Spleen (tissue), 11 donors: ENCODE measurements at regions not wholly inside any gene's neighbourhood (a gene's known extent, or its start where the extent isn't known, plus 50 kb on each side); places are given as distances from the start of the nearest gene placed in this dataset.

Experiments
- DNase-seq: peaks from one replicate; pipeline ENCODE4 v3.0.0-alpha.2; 2020
- H3K27ac ChIP-seq, 8 donors: fragments of 200-600 bp; sonication (generic) in 7 of 8; 1 replicate in 4 of 8; 2 replicates in 4 of 8; pipeline versions ENCODE4 v1.5.0 to v1.8.0; 2016 to 2021; ENCODE audit warnings: inconsistent platforms in 4 of 8, mild to moderate bottlenecking in 4 of 8, moderate library complexity in 1 of 8
- H3K27me3 ChIP-seq, 7 donors: fragments of 200-600 bp; sonication (generic) in 6 of 7; replicated peaks in 1 of 7; 1 replicate in 4 of 7; 2 replicates in 3 of 7; pipeline versions ENCODE4 v1.5.0 to v1.8.0; 2016 to 2021; ENCODE audit warnings: inconsistent platforms in 3 of 7, mild to moderate bottlenecking in 1 of 7
- H3K36me3 ChIP-seq, 6 donors: fragments of 200-600 bp; sonication (generic) in 5 of 6; 1 replicate in 4 of 6; 2 replicates in 2 of 6; pipeline versions ENCODE4 v1.5.0 to v1.8.0; 2016 to 2021; ENCODE audit warnings: inconsistent platforms in 2 of 6
- H3K4me1 ChIP-seq, 6 donors: fragments of 200-600 bp; sonication (generic) in 5 of 6; 1 replicate in 3 of 6; 2 replicates in 3 of 6; pipeline versions ENCODE4 v1.5.0 to v1.8.0; 2016 to 2021; ENCODE audit warnings: inconsistent platforms in 3 of 6
- H3K4me3 ChIP-seq, 8 donors: fragments of 200-600 bp; sonication (generic) in 7 of 8; 1 replicate in 4 of 8; 2 replicates in 4 of 8; pipeline versions ENCODE4 v1.5.0 to v1.8.0; 2016 to 2021; ENCODE audit warnings: inconsistent platforms in 4 of 8, mild to moderate bottlenecking in 4 of 8, moderate library complexity in 2 of 8
- H3K9me3 ChIP-seq, 8 donors: fragments of 200-600 bp; sonication (generic) in 7 of 8; 1 replicate in 4 of 8; 2 replicates in 4 of 8; pipeline versions ENCODE4 v1.5.0 to v1.8.0; 2016 to 2021; ENCODE audit warnings: inconsistent platforms in 4 of 8
- POLR2A ChIP-seq, 3 donors: fragments of 450-650 bp; IDR thresholded peaks; one replicate each; pipeline ENCODE4 v1.5.1; 2017; ENCODE audit warnings: antibody characterized with exemption in 3 of 3, mild to moderate bottlenecking in 1 of 3
- POLR2AphosphoS5 ChIP-seq, 3 donors: sonication (generic); formaldehyde crosslinking; IDR thresholded peaks; one replicate each; pipeline ENCODE4 v1.5.1; 2017; ENCODE audit warnings: antibody characterized with exemption in 3 of 3
- WGBS, 5 donors: extraction: QIAGEN DNeasy Blood & Tissue Kit in 3 of 5; methylation state at CpG; one replicate each; pipeline versions ENCODE4 v1.1.5 to v1.1.7; 2013 to 2018; 5-methylcytosine and 5-hydroxymethylcytosine counted together
- intact Hi-C: fragments of 100-400 bp; cut with DNase I; formaldehyde crosslinking; loops from one replicate; pipeline ENCODE4 v1.15.0; 2023; ENCODE audit warnings: low total_unique reads
- TF ChIP-seq, protein P1 (sequence below), 11 experiments: fragments of 200-600 bp in 7 of 11; fragments of 450-650 bp in 4 of 11; sonication (generic) in 4 of 11; IDR thresholded peaks in 8 of 11; conservative IDR thresholded peaks in 3 of 11; 1 replicate in 7 of 11; 2 replicates in 4 of 11; pipeline versions ENCODE4 v1.4.0 to v1.8.0; 2016 to 2021; ENCODE audit warnings: antibody characterized with exemption in 11 of 11, inconsistent platforms in 4 of 11, mild to moderate bottlenecking in 1 of 11
- donor health status: healthy with polysubstance abuse.
- donor health status: DM: no; HTN: no; CAD: no; lungs with moderate emphysema.
- donor health status: DM: no; HTN: no; CAD: no.
- donor health status: Bipolar disorder and iron deficiency.
- donor health status: healthy.
- donor health status: DM: no; HTN: no; CAD: no.
- donor health status: DM: yes; HTN: yes; CAD: no.

DNA sequence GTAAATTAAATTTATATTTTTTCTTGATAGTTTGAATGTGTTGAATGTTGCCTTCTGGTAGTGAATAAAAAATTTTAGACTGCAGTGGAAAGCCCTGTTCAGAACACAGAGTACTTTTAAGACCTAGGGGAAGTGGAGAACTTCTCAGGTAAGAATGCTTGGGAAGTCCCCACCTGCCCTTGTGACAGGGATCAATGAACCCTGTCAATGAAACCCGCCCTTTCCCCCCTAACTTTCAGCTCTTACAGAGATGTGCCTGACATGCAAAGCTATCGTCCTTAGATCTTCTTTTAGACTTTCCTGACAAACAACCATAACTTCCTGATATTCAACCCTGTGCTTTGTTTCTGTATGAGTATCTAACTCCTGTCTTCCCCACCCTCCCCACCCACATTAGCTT, 562.7 kb downstream of the TLE4 start:
- no peaks in the 10 kb centered on the region for H3K9me3 ChIP-seq
- no peak for TF ChIP-seq POLR2A (IDR thresholded peaks at IDR 0.05)
- no peak for TF ChIP-seq POLR2AphosphoS5 (IDR thresholded peaks at IDR 0.05)
- TF ChIP-seq, protein P1, sequence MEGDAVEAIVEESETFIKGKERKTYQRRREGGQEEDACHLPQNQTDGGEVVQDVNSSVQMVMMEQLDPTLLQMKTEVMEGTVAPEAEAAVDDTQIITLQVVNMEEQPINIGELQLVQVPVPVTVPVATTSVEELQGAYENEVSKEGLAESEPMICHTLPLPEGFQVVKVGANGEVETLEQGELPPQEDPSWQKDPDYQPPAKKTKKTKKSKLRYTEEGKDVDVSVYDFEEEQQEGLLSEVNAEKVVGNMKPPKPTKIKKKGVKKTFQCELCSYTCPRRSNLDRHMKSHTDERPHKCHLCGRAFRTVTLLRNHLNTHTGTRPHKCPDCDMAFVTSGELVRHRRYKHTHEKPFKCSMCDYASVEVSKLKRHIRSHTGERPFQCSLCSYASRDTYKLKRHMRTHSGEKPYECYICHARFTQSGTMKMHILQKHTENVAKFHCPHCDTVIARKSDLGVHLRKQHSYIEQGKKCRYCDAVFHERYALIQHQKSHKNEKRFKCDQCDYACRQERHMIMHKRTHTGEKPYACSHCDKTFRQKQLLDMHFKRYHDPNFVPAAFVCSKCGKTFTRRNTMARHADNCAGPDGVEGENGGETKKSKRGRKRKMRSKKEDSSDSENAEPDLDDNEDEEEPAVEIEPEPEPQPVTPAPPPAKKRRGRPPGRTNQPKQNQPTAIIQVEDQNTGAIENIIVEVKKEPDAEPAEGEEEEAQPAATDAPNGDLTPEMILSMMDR (IDR thresholded peaks at IDR 0.05 in 8 of 11, conservative IDR thresholded peaks at IDR 0.05 in 3 of 11) = no peak
- intact Hi-C loops = no loop called here
- peaks cover 0 to 29% (median 0%) of the 10 kb centered on the region in 6 donors for H3K4me1 ChIP-seq
- no peak overlapping the region for H3K4me3 ChIP-seq
- no peak for DNase-seq
- WGBS, 5 donors = 31 to 65% (median 53%) methylated on average over 2 of the region's 2 CpGs
- no peaks in the 10 kb centered on the region for H3K27me3 ChIP-seq
- no peaks in the 10 kb centered on the region for H3K36me3 ChIP-seq
- peak overlapping the region in 4 of 8 donors; percentile 24 to 79 (median 67) for H3K27ac ChIP-seq

DNA sequence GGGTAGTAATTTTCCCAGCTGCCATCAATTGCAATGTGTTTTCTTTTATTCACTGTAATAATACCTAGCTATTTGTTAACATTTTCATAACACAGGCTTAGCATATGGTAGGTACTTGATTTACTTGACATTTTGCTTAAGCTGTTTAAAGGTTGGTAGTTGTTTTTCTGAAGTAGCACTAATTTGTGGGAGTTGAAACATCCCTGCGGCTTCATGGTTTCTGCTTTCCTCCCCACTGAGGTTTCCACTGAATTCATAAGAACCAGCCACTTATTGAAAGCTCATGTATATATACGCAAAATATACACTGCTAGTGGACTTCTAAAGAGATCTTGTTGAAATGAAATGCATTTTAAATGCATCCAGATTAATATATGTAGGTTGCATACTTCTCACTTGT, 559.9 kb downstream of the TLE4 start:
- intact Hi-C loops = no loop called here
- Histone ChIP-seq H3K9me3 (no peaks in the 10 kb centered on the region), H3K27me3 (no peaks in the 10 kb centered on the region), H3K27ac (no peak overlapping the region), H3K36me3 (no peaks in the 10 kb centered on the region), H3K4me1 (peaks cover 0 to 29% (median 0%) of the 10 kb centered on the region in 6 donors), H3K4me3 (no peak overlapping the region)
- DNase-seq = no peak
- WGBS, 5 donors = 87 to 93% (median 92%) methylated on average over 2 of the region's 2 CpGs
- TF ChIP-seq POLR2A (IDR thresholded peaks at IDR 0.05) = no peak
- TF ChIP-seq, protein P1 (IDR thresholded peaks at IDR 0.05 in 8 of 11, conservative IDR thresholded peaks at IDR 0.05 in 3 of 11) = no peak
- TF ChIP-seq POLR2AphosphoS5 (IDR thresholded peaks at IDR 0.05) = no peak

DNA sequence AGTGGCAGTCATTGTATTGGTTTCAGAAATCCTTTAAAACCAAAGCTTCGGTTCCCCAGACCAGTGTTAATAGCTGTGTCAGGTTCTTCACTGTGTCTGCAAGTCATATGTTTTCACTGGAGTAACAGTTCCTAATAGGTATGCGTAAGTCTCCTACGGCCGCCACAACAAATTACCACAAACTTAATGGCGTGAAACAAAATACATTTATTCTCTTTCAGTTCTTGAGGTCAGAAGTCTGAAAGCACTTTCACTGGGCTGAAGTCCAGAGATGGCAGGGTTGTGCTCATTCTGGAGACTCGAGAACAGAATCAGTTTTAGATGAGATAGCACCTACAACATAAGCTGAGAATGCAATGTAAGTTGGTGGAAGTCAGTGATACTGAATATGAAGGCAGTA, 556.2 kb downstream of the TLE4 start:
- Histone ChIP-seq H3K9me3 (no peaks in the 10 kb centered on the region), H3K36me3 (no peaks in the 10 kb centered on the region), H3K27me3 (no peaks in the 10 kb centered on the region), H3K4me1 (no peaks in the 10 kb centered on the region), H3K27ac (no peak overlapping the region), H3K4me3 (no peak overlapping the region)
- no peak for DNase-seq
- intact Hi-C loops = no loop called here
- TF ChIP-seq POLR2A (IDR thresholded peaks at IDR 0.05) (no peak), POLR2AphosphoS5 (IDR thresholded peaks at IDR 0.05) (no peak)
- TF ChIP-seq, protein P1 (IDR thresholded peaks at IDR 0.05 in 8 of 11, conservative IDR thresholded peaks at IDR 0.05 in 3 of 11) = no peak
- WGBS, 5 donors = 78 to 96% (median 88%) methylated on average over 6 of the region's 6 CpGs

DNA sequence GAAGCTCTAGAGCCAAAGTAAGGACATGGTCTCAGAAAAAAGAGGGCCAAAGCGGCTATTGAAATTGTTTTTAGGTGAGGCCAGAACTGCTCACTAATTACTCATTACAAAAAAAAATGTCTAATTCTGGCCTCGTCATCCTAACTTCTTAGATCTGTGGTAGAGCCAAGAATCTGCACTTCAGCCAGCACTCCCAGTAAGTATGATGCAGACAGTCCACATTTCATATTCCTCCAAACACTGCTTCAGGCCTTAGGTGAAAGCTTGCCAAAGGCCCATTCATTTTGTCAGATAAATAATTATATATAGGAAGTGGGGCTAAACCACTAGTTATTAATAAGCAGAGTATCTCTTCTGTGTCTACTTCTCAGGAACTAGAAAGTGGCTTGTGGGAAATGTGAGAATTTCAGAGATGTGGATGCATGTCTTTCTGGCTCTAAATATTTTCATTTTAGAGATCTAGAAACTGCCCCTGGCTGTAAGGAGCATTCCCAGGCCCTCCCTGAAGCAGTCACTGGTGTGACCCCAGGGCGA, 554.0 kb downstream of the TLE4 start:
- H3K4me3 ChIP-seq = no peak overlapping the region
- DNase-seq = no peak
- 74 to 89% (median 83%) methylated on average over 3 of the region's 3 CpGs for WGBS, 5 donors
- TF ChIP-seq, protein P1 (IDR thresholded peaks at IDR 0.05 in 8 of 11, conservative IDR thresholded peaks at IDR 0.05 in 3 of 11) = no peak
- no peak for TF ChIP-seq POLR2A (IDR thresholded peaks at IDR 0.05)
- H3K27ac ChIP-seq = no peak overlapping the region
- H3K36me3 ChIP-seq = no peaks in the 10 kb centered on the region
- no peaks in the 10 kb centered on the region for H3K4me1 ChIP-seq
- no peaks in the 10 kb centered on the region for H3K27me3 ChIP-seq
- intact Hi-C loops = no loop called here
- H3K9me3 ChIP-seq = no peaks in the 10 kb centered on the region
